ENCODE measurements at regions not wholly inside any gene's neighbourhood (a gene's known extent, or its start where the extent isn't known, plus 50 kb on each side); places are given as distances from the start of the nearest gene placed in this dataset.

DNA sequence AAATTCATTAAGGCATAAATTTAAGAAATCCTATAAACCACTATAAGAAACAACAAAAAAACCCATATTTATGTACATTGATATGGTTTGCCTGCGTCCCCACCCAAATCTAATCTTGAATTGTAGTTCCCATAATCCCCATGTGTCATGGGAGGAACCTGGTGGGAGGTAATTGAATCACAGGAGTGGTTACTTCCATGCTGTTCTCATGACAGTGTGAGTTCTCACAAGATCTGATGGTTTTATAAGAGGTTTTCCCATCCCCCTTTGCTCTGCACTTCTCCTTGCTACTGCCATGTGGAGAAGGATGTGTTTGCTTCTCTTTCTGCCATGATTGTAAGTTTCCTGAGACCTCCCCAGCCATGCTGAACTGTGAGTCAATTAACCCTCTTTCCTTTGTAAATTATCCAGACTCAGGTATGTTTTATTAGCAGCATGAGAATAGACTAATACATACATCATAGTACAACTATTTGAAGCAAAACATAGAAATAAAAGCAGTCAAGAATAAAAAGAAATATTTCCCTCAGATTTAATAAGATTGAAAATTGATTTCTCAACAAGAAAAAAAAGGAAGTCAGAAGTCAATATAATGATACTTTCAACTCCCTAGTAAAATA lies 209.0 kb upstream of the GPC6 start:
- TF ChIP-seq CTCF (IDR thresholded peaks at IDR 0.05) = no peak
- TF ChIP-seq POLR2A (IDR thresholded peaks at IDR 0.05) = no peak

Data from body of pancreas (tissue), 4 donors.